ENCODE measurements at regions not wholly inside any gene's neighbourhood (a gene's known extent, or its start where the extent isn't known, plus 50 kb on each side); places are given as distances from the start of the nearest gene placed in this dataset.

- Histone ChIP-seq H3K4me1 (peaks cover 25 to 27% of the 10 kb centered on the region in 2 donors), H3K27ac (no peak overlapping the region), H3K9me3 (no peaks in the 10 kb centered on the region), H3K27me3 (no peaks in the 10 kb centered on the region), H3K36me3 (no peaks in the 10 kb centered on the region), H3K4me3 (no peak overlapping the region)
- in situ Hi-C loops (cut with MboI; ENCODE audit: low sequenced_read_pairs in 4 of 4) (no loop called here), intact Hi-C loops (cut with DNase I; ENCODE audit: low total_unique reads) (no loop called here)
- ATAC-seq (no peak), DNase-seq (no peak)
- TF ChIP-seq POLR2A (IDR thresholded peaks at IDR 0.05), result no peak
- TF ChIP-seq, protein P1, sequence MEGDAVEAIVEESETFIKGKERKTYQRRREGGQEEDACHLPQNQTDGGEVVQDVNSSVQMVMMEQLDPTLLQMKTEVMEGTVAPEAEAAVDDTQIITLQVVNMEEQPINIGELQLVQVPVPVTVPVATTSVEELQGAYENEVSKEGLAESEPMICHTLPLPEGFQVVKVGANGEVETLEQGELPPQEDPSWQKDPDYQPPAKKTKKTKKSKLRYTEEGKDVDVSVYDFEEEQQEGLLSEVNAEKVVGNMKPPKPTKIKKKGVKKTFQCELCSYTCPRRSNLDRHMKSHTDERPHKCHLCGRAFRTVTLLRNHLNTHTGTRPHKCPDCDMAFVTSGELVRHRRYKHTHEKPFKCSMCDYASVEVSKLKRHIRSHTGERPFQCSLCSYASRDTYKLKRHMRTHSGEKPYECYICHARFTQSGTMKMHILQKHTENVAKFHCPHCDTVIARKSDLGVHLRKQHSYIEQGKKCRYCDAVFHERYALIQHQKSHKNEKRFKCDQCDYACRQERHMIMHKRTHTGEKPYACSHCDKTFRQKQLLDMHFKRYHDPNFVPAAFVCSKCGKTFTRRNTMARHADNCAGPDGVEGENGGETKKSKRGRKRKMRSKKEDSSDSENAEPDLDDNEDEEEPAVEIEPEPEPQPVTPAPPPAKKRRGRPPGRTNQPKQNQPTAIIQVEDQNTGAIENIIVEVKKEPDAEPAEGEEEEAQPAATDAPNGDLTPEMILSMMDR (IDR thresholded peaks at IDR 0.05 in 4 of 5, conservative IDR thresholded peaks at IDR 0.05 in 1 of 5), result no peak
Measured at GRCh38 chr18:45317948-45318640, 297.2 kb upstream of the SLC14A2 start.

DNA sequence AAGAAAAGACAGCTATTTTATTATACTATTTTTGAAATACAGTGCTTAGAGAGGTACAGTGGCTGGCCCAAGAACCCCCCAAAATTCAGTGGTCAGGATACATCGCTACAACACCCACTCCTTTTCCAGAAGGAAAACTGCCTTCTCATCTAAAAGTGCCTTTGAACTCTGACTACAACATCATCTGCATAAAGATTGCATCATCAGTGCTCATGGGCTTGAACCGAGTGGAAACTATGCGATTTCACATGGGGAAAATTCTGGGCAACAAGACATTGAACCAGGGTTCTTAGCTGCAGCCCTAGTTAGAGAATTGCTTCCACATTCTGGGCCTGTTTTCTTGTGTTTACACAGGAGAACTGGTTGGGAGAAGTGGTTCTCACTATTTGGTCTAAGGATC is 294.6 kb upstream of the SLC14A2 start:
- Histone ChIP-seq H3K27me3 (no peaks in the 10 kb centered on the region), H3K9me3 (no peaks in the 10 kb centered on the region), H3K4me3 (no peak overlapping the region), H3K36me3 (no peaks in the 10 kb centered on the region), H3K4me1 (peaks cover 46 to 50% of the 10 kb centered on the region in 2 donors), H3K27ac (peak overlapping the region; percentile 82 to 92 (median 90))
- ATAC-seq, result no peak
- in situ Hi-C loops (cut with MboI; ENCODE audit: low sequenced_read_pairs in 4 of 4), result loop anchor here in 1 of 4 donors (10.0 kb wide), 1 partner anchor 516 kb away; no protein-coding TSS in a partner anchor
- DNase-seq, result peak in 1 of 2 donors; percentile 13
- intact Hi-C loops (cut with DNase I; ENCODE audit: low total_unique reads), result loop anchor here (5.0 kb wide), 4 partner anchors 62 to 623 kb away; no protein-coding TSS in a partner anchor
- TF ChIP-seq, protein P1 (IDR thresholded peaks at IDR 0.05 in 4 of 5, conservative IDR thresholded peaks at IDR 0.05 in 1 of 5), result no peak
- TF ChIP-seq POLR2A (IDR thresholded peaks at IDR 0.05), result no peak

GRCh38 chr18:45321520-45321919 is 293.8 kb upstream of the SLC14A2 start:
- intact Hi-C loops (cut with DNase I; ENCODE audit: low total_unique reads) (loop anchor here (5.0 kb wide), 4 partner anchors 61 to 624 kb away; no protein-coding TSS in a partner anchor), in situ Hi-C loops (cut with MboI; ENCODE audit: low sequenced_read_pairs in 4 of 4) (loop anchor here in 1 of 4 donors (10.0 kb wide), 1 partner anchor 517 kb away; no protein-coding TSS in a partner anchor)
- ATAC-seq (peak; percentile 73 to 75), DNase-seq (peak; percentile 89 to 92)
- TF ChIP-seq, protein P1 (IDR thresholded peaks at IDR 0.05 in 4 of 5, conservative IDR thresholded peaks at IDR 0.05 in 1 of 5), result no peak
- TF ChIP-seq POLR2A (IDR thresholded peaks at IDR 0.05), result peak in 1 of 2 donors; percentile 40
- Histone ChIP-seq H3K27me3 (no peaks in the 10 kb centered on the region), H3K4me3 (no peak overlapping the region), H3K9me3 (no peaks in the 10 kb centered on the region), H3K4me1 (peaks cover 54 to 58% of the 10 kb centered on the region in 2 donors), H3K36me3 (no peaks in the 10 kb centered on the region), H3K27ac (peak overlapping the region; percentile 82 to 92 (median 90))

DNA sequence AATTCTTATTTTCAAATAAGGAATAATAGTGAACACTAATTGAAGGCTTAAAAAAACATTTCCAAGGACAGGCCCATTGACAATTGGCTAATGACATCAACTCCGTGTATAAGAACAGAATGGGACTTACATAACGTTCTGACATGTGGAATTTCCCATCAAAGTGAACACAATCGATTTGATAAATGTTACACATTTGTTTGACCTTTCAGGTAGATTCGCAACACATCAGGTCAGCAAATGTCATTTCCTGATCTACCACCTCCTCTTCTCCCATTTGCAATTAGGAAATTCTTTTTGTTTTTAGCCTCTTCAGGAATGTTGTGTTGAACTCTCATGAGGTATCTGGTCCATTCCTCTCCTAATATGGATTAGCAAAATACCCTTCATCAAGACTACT is 292.9 kb upstream of the SLC14A2 start:
- TF ChIP-seq, protein P1 (IDR thresholded peaks at IDR 0.05 in 4 of 5, conservative IDR thresholded peaks at IDR 0.05 in 1 of 5), result no peak
- no peak for TF ChIP-seq POLR2A (IDR thresholded peaks at IDR 0.05)
- intact Hi-C loops (cut with DNase I; ENCODE audit: low total_unique reads), result loop anchor here (5.0 kb wide), 4 partner anchors 60 to 625 kb away; no protein-coding TSS in a partner anchor
- no peak for ATAC-seq

More for the DNA sequence above, 292.9 kb upstream of the SLC14A2 start:
- Histone ChIP-seq H3K4me3 (no peak overlapping the region), H3K9me3 (no peaks in the 10 kb centered on the region), H3K27ac (peak overlapping the region; percentile 82 to 92 (median 90)), H3K27me3 (no peaks in the 10 kb centered on the region), H3K4me1 (peaks cover 62 to 65% of the 10 kb centered on the region in 2 donors), H3K36me3 (no peaks in the 10 kb centered on the region)
- no peak for DNase-seq
- in situ Hi-C loops (cut with MboI; ENCODE audit: low sequenced_read_pairs in 4 of 4), result loop anchor here in 1 of 4 donors (10.0 kb wide), 1 partner anchor 518 kb away; no protein-coding TSS in a partner anchor
